ENCODE measurements at regions not wholly inside any gene's neighbourhood (a gene's known extent, or its start where the extent isn't known, plus 50 kb on each side); places are given as distances from the start of the nearest gene placed in this dataset.

DNA sequence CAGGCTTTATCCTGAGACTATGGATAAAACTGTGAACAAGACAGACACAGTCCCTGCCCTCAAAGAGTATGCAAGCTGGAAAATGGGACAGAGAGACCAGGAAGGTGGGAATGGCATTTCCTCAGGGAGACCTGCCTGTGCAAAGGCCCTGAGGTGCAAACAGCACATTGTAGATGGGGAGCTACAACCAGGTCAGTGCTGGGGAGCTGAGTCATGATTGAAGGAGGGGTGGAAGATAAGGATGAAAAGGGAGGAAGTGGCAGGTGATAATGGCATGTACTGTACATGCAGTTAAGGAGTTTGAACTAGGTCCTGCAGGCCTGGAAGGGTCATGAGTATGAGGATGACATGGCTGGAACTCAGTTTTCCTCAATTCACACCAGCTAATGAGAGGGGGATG lies 75.5 kb upstream of the BOD1 start (continued):
- no peak for TF ChIP-seq NR2C1 (IDR thresholded peaks at IDR 0.05)
- TF ChIP-seq NR2C1 (tag; IDR thresholded peaks at IDR 0.05) = no peak
- TF ChIP-seq, protein P1, sequence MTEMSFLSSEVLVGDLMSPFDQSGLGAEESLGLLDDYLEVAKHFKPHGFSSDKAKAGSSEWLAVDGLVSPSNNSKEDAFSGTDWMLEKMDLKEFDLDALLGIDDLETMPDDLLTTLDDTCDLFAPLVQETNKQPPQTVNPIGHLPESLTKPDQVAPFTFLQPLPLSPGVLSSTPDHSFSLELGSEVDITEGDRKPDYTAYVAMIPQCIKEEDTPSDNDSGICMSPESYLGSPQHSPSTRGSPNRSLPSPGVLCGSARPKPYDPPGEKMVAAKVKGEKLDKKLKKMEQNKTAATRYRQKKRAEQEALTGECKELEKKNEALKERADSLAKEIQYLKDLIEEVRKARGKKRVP (CRISPR knock-in tag; IDR thresholded peaks at IDR 0.05) = no peak
- no peak for TF ChIP-seq HNRNPLL (IDR thresholded peaks at IDR 0.05; ENCODE audit: low read depth, low read length, poor library complexity, severe bottlenecking)
- no peak for TF ChIP-seq SIN3A (IDR thresholded peaks at IDR 0.05; ENCODE audit: borderline replicate concordance in 2 of 2, control insufficient read depth in 1 of 2, low read depth in 2 of 2, low read length in 2 of 2)
- no peak for TF ChIP-seq RBFOX2 (IDR thresholded peaks at IDR 0.05; ENCODE audit: low read depth, low read length)
- TF ChIP-seq ZFP1 (CRISPR knock-in tag; IDR thresholded peaks at IDR 0.05) = no peak
- TF ChIP-seq GATA2 (CRISPR knock-in tag; IDR thresholded peaks at IDR 0.05) = peak; percentile 26; the same call in 1 of the 2 replicates
- TF ChIP-seq RBM25 (IDR thresholded peaks at IDR 0.05; ENCODE audit: low read depth, low read length, severe bottlenecking) = peak; percentile 95
- TF ChIP-seq WHSC1 (IDR thresholded peaks at IDR 0.05; ENCODE audit: low read length) = no peak
- peak; percentile 52; the same call in 1 of the 2 replicates for TF ChIP-seq TAL1 (IDR thresholded peaks at IDR 0.05)
- TF ChIP-seq, protein P2, sequence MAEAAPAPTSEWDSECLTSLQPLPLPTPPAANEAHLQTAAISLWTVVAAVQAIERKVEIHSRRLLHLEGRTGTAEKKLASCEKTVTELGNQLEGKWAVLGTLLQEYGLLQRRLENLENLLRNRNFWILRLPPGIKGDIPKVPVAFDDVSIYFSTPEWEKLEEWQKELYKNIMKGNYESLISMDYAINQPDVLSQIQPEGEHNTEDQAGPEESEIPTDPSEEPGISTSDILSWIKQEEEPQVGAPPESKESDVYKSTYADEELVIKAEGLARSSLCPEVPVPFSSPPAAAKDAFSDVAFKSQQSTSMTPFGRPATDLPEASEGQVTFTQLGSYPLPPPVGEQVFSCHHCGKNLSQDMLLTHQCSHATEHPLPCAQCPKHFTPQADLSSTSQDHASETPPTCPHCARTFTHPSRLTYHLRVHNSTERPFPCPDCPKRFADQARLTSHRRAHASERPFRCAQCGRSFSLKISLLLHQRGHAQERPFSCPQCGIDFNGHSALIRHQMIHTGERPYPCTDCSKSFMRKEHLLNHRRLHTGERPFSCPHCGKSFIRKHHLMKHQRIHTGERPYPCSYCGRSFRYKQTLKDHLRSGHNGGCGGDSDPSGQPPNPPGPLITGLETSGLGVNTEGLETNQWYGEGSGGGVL (CRISPR knock-in tag; IDR thresholded peaks at IDR 0.05) = no peak
- TF ChIP-seq ZNF507 (tag; conservative IDR thresholded peaks at IDR 0.05) = no peak
- no peak for TF ChIP-seq HSF4 (CRISPR knock-in tag; IDR thresholded peaks at IDR 0.05; ENCODE audit: borderline replicate concordance)
- no peak for TF ChIP-seq ZNF324 (CRISPR knock-in tag; IDR thresholded peaks at IDR 0.05)
- TF ChIP-seq RNF219 (CRISPR knock-in tag; IDR thresholded peaks at IDR 0.05) = no peak
- no peak for TF ChIP-seq KAT7 (CRISPR knock-in tag; IDR thresholded peaks at IDR 0.05; ENCODE audit: borderline replicate concordance)
- no peak for TF ChIP-seq ETV6 (IDR thresholded peaks at IDR 0.05; ENCODE audit: borderline replicate concordance in 1 of 2, low read depth in 2 of 2, low read length in 1 of 2)
- no peak for TF ChIP-seq ETV6 (CRISPR knock-in tag; IDR thresholded peaks at IDR 0.05; ENCODE audit: borderline replicate concordance)
- no peak for TF ChIP-seq TSC22D4 (tag; IDR thresholded peaks at IDR 0.05)
- TF ChIP-seq NRF1 (conservative IDR thresholded peaks at IDR 0.05 in 1 of 2, IDR thresholded peaks at IDR 0.05 in 1 of 2) = no peak
- no peak for TF ChIP-seq NCOA4 (IDR thresholded peaks at IDR 0.05; ENCODE audit: partially characterized antibody)
- no peak for TF ChIP-seq ZFPM2 (CRISPR knock-in tag; IDR thresholded peaks at IDR 0.05)
- TF ChIP-seq, protein P3, sequence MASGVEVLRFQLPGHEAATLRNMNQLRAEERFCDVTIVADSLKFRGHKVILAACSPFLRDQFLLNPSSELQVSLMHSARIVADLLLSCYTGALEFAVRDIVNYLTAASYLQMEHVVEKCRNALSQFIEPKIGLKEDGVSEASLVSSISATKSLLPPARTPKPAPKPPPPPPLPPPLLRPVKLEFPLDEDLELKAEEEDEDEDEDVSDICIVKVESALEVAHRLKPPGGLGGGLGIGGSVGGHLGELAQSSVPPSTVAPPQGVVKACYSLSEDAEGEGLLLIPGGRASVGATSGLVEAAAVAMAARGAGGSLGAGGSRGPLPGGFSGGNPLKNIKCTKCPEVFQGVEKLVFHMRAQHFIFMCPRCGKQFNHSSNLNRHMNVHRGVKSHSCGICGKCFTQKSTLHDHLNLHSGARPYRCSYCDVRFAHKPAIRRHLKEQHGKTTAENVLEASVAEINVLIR (CRISPR knock-in tag; IDR thresholded peaks at IDR 0.05) = no peak
- TF ChIP-seq ZNF184 (CRISPR knock-in tag; IDR thresholded peaks at IDR 0.05) = no peak
- no peak for TF ChIP-seq SAFB (IDR thresholded peaks at IDR 0.05; ENCODE audit: borderline replicate concordance, low read depth, low read length)

Data from K562 (cell line).